ENCODE measurements at regions not wholly inside any gene's neighbourhood (a gene's known extent, or its start where the extent isn't known, plus 50 kb on each side); places are given as distances from the start of the nearest gene placed in this dataset.

DNA sequence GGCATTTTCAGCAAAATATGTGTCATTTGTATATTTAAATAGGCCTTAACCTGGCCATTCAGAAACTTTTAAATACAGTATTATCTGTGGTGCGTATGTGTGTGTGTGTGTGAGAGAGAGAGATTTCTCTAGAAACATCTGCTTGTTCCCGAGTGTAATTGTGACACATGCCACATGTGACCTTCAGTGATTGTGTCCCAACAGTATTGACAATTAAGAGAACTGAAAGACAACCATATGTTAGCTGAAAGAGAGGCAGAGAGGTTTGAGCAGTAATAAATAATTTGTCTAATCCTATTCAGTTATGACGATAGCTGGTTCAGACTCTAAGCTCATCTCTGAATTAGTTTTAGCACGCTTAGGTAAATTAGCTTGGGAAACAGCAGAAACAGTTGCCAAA, 1503.1 kb downstream of the PCDH9 start:
- H4K5ac ChIP-seq (ENCODE audit: low read depth, low read length) = no peak overlapping the region
- H3K14ac ChIP-seq (replicated peaks; ENCODE audit: low read depth, low read length) = no peak overlapping the region
- ChIA-PET CTCF (interaction anchor here (0.5 kb wide), 1 partner anchor 1443 kb away, joined by 3 read pairs; no protein-coding TSS in a partner anchor), POLR2A (ENCODE audit: unreplicated experiment) (no interaction called here)
- no peak overlapping the region for H2BK20ac ChIP-seq (ENCODE audit: low read depth, low read length)
- no peak overlapping the region for H3K56ac ChIP-seq (ENCODE audit: extremely low read depth, insufficient read depth, low read length)
- no peak overlapping the region for H3K4ac ChIP-seq (ENCODE audit: low read depth, low read length)
- no peak overlapping the region for H2AFZ ChIP-seq (replicated peaks; ENCODE audit: low read length, poor library complexity)
- no TSS peak for BruUV-seq (replicated peaks)
- H3K18ac ChIP-seq (ENCODE audit: low read depth, low read length) = no peak overlapping the region
- DNase-seq (no peak), ATAC-seq (ENCODE audit: low read depth) (no peak)
- no peaks in the 10 kb centered on the region for H3K9me1 ChIP-seq (ENCODE audit: insufficient read depth, low read length)
- no peak overlapping the region for H2BK15ac ChIP-seq (ENCODE audit: low read depth, low read length)
- intact Hi-C loops (cut with micrococcal nuclease) = no loop called here
- H2BK120ac ChIP-seq (ENCODE audit: low read depth, low read length) = no peak overlapping the region
- no peak overlapping the region for H3K4me2 ChIP-seq (ENCODE audit: low read depth, low read length)
- no peak overlapping the region for H4K91ac ChIP-seq (ENCODE audit: insufficient read depth, low read depth, low read length)
- WGBS, 2 experiments (ENCODE audit: extremely low coverage in 2 of 2, insufficient read length in 1 of 2) = no CpG with 5 or more reads among the region's 4 CpGs
- no peak overlapping the region for H2AK5ac ChIP-seq (ENCODE audit: low read depth, low read length)
- H3K27me3 ChIP-seq (ENCODE audit: control insufficient read depth, insufficient read depth, low read length) = no peaks in the 10 kb centered on the region
- no peak for TF ChIP-seq SMC3 (IDR thresholded peaks at IDR 0.05; ENCODE audit: low read depth, low read length)
- no peak for TF ChIP-seq MAZ (IDR thresholded peaks at IDR 0.05; ENCODE audit: borderline replicate concordance, low read depth, low read length)
- no peak for TF ChIP-seq RAD21 (IDR thresholded peaks at IDR 0.05; ENCODE audit: low read length)
- no peaks in the 10 kb centered on the region for H3K79me1 ChIP-seq (ENCODE audit: low read depth in 1 of 2, low read length in 2 of 2)
- H3K4me1 ChIP-seq (ENCODE audit: control insufficient read depth, insufficient read depth, low read length) = no peaks in the 10 kb centered on the region
- no peak overlapping the region for H3K27ac ChIP-seq (ENCODE audit: insufficient read depth, low read length)
- no peaks in the 10 kb centered on the region for H3K36me3 ChIP-seq (ENCODE audit: control insufficient read depth, insufficient read depth, low read length)
- H4K20me1 ChIP-seq (ENCODE audit: insufficient read depth, low read length) = no peaks in the 10 kb centered on the region
- no peaks in the 10 kb centered on the region for H3K9me3 ChIP-seq (ENCODE audit: control insufficient read depth, insufficient read depth, low read length)
- no peak overlapping the region for H3K23ac ChIP-seq (ENCODE audit: low read depth, low read length)
- H2BK5ac ChIP-seq (ENCODE audit: low read depth, low read length, poor library complexity, severe bottlenecking) = no peak overlapping the region
- H3K4me3 ChIP-seq (ENCODE audit: insufficient read depth, low read depth, low read length) = no peak overlapping the region
- in situ Hi-C loops (cut with MboI; ENCODE audit: low sequenced_read_pairs) = no loop called here
- no peak overlapping the region for H4K8ac ChIP-seq (ENCODE audit: low read depth in 2 of 2, low read length in 2 of 2)
- H3K9ac ChIP-seq (ENCODE audit: low read depth, low read length) = no peak overlapping the region
- dilution Hi-C loops (cut with HindIII; ENCODE audit: low sequenced_read_pairs, unreplicated experiment) = no loop called here
- H2AK9ac ChIP-seq (replicated peaks; ENCODE audit: low read depth, low read length, poor library complexity) = no peak overlapping the region
